LNCaP clone FGC (cell line): ENCODE measurements at regions not wholly inside any gene's neighbourhood (a gene's known extent, or its start where the extent isn't known, plus 50 kb on each side); places are given as distances from the start of the nearest gene placed in this dataset.
"Not testable (repeated sequence)": the region's sequence is repeated elsewhere in the genome, so short reads cannot be mapped to it uniquely, and the experiment has no call there.

Experiments
- DNase-seq: peaks from one replicate; pipeline ENCODE4 v3.0.0-alpha.2; 2011; ENCODE audit warnings: low read depth
- H3K4me3 ChIP-seq: 2 replicates; pipeline ENCODE4 v1.5.1; 2011; ENCODE audit warnings: mild to moderate bottlenecking, low read depth, low read length, control low read depth
- TF ChIP-seq, protein P1 (sequence below): IDR thresholded peaks from 2 replicates; pipeline ENCODE4 v1.5.1; 2012; ENCODE audit warnings: mild to moderate bottlenecking; ENCODE audit not compliant: control insufficient read depth, insufficient read depth; ENCODE audit errors: extremely low read depth

DNA sequence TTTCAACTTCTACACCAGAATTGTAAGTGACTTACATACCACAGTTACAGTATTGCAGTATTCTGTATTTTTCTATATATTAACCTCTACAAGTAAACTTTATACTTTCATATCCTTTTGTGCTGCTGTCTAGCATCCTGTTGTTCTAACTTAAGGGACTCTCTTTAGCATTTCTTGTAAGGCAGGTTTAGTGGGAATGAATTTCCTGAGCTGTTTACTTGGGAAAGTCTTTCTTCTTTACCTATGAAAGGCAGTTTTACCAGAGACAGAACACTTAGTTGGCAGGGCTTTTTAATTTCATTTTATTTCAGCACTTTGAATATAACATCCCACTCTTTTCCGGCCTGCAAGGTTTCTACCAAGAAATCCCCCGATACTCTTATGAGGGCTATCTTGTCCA lies 75.8 kb upstream of the WAC start:
- peak; percentile 44 for DNase-seq
- no peak overlapping the region for H3K4me3 ChIP-seq
- TF ChIP-seq, protein P1, sequence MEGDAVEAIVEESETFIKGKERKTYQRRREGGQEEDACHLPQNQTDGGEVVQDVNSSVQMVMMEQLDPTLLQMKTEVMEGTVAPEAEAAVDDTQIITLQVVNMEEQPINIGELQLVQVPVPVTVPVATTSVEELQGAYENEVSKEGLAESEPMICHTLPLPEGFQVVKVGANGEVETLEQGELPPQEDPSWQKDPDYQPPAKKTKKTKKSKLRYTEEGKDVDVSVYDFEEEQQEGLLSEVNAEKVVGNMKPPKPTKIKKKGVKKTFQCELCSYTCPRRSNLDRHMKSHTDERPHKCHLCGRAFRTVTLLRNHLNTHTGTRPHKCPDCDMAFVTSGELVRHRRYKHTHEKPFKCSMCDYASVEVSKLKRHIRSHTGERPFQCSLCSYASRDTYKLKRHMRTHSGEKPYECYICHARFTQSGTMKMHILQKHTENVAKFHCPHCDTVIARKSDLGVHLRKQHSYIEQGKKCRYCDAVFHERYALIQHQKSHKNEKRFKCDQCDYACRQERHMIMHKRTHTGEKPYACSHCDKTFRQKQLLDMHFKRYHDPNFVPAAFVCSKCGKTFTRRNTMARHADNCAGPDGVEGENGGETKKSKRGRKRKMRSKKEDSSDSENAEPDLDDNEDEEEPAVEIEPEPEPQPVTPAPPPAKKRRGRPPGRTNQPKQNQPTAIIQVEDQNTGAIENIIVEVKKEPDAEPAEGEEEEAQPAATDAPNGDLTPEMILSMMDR = no peak

DNA sequence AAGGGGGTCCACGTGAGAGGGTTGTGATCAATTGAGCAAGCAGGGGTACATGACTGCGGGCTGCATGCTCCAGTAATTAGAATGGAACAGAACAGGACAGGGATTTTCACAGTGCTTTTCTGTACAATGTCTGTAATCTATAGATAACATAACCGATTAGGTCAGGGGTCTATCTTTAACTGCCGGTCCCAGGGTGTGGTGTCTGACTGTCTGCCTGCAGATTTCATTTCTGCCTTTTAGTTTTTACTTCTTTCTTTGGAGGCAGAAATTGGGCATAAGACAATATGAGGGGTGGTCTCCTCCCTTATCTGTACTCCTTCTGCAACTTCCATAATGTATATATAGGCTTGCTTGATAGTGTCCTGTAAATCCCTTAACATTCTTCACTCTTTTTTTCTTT lies 75.0 kb upstream of the WAC start:
- not testable (repeated sequence) for DNase-seq, H3K4me3 ChIP-seq

DNA sequence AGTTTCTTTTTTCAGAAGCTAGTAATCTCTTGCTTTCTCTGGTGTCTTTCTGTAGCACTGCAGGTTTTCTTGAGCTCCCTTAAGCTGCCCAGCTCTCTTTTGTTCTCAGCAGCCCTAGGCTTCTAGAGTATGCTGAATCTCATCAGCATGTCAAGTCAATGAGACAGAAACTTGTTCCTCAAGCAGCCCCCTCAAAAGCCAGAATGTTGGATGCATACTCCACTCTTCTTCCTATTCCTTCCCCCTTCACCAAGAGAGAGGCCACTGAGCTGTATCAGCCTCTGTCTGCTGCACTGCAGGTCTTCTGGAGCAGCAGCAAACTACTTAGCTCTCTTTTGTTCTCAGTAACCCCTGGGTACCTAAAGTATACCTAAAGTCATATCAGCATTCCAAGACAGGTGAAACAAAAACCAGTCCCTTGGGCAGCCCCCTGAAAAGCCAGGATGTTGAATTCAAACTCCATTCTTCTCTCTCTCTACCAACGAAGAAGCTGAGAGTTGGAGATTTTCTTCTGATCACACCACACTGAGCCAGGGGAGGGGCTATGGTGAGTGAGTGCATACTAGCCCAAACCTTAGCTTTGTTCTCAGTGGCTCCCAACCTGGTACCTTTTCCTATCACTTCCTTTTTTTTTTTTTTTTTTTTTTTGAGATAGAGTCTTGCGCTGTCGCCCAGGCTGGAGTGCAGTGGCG lies 73.3 kb upstream of the WAC start:
- DNase-seq = no peak
- no peak overlapping the region for H3K4me3 ChIP-seq
- TF ChIP-seq, protein P1 = no peak

DNA sequence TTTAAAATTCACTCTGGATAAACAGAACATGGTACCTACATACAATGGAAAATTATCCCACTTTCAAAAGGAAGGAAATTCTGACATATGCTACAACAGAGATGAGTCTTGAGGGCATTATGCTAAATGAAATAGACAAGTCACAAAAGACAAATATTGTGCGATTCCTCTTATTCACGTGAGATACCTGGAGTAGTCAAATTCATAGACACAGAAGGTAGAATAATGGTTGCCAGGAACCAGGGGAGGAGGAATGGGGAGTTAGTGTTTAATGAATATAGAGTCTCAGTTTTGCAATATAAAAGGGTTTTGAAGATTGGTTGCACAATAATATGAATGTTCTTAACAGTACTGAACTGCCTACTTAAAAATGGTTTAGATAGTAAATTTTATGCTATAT lies 69.8 kb upstream of the WAC start:
- TF ChIP-seq, protein P1 = no peak
- H3K4me3 ChIP-seq = no peak overlapping the region
- DNase-seq = no peak

DNA sequence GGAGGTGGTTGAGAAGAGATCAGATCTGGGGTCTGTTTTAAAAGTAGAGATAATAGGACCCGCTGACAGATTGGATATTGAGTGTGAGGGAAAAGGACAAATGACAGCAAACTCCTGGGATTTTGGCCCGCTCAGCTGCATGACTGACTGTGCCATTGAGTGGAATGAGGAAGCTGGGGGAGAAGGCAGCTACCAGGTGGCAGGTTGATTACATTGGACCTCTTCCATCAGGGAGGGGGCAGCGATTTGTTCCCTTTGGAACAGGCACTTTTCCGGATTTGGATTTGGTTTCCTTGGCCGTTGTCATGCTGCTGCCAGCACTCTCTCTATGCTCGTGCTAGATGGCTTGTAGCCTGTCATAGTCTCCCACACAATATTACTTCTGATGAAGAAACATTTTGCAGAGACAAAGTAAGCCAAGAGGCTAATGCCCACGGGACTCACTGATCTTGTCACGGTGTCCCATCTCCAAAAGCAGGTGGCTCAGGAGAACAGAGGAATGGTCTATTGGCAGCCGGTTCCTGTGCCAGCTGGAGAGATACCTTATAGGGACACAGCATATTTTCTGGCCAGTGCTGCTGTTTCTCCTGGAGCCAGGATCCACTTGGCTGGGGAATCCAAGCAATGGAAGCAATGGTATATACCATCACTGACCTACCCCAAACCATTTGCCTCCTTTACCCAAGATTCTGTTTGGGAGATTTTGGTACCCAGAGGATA lies 69.1 kb upstream of the WAC start:
- TF ChIP-seq, protein P1 = no peak
- DNase-seq = peak; percentile 92
- no peak overlapping the region for H3K4me3 ChIP-seq

DNA sequence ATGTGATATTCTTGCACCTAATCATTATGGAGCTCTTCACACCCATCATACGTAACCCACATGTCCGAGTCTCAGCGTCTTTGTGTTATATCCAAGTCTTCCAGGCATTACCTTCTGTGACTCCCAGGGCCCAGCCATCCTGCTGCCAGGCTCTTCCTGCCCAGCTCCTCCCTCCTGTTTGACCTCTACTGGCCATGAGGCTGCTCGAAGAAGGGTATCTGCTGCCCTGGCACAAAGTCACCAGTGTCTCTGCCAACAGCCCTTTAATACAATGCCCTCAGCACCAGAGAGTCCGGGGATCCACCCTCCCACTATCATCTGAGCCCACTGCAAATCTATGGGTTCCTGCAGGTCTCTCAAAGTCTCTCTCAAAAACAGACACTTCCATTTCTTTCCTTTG lies 65.3 kb upstream of the WAC start:
- no peak overlapping the region for H3K4me3 ChIP-seq
- TF ChIP-seq, protein P1 = no peak
- DNase-seq = no peak

DNA sequence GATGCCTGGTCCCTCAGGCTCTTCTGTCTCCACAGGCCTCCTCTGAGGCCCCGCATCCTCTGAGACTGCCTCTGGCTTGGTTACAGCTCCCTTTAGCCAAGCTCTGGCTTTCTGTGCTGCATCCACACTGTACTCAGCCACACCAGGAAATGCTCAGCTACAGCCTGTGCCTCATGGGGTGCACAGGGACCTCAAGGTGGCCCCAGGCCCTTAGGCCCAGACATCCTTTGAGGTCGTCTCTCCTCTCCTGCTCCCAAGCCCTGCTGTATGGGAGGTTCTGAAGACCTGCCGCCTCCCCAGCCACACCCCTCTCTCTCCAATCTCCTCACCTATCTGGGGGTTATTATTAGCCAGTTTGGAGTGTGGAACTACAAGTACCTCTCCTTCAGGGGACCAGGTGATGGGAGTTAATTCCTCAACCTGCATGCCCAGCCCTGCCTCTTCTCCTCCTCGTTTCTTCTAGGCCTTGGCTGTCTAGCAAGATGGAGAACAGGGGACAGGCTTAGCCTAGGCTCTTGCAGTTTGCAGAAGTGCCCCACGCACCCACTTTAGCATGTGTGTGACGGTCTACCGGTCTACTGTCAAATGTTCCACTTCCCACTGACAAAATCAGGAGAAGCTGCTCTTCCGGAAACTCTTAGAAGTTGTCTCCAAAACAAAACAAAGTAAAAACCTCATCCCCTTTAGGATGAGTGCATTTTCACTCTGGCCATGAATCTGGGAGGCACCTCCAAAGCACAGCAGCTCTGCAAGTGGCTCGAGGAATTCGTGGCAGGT lies 64.0 kb upstream of the WAC start:
- no peak overlapping the region for H3K4me3 ChIP-seq
- DNase-seq = no peak
- TF ChIP-seq, protein P1 = no peak
